ENCODE measurements at regions not wholly inside any gene's neighbourhood (a gene's known extent, or its start where the extent isn't known, plus 50 kb on each side); places are given as distances from the start of the nearest gene placed in this dataset.

GRCh38 chr12:31801872-31802271, 73.1 kb upstream of the AMN1 start:
- no peak overlapping the region for H3K27ac ChIP-seq (ENCODE audit: control insufficient read depth, insufficient read depth, low read length)
- no peak for DNase-seq (ENCODE audit: low read depth, low spot score)
- no peaks in the 10 kb centered on the region for H3K9me3 ChIP-seq (ENCODE audit: control insufficient read depth, low read depth, low read length)
- no peaks in the 10 kb centered on the region for H3K79me2 ChIP-seq (ENCODE audit: control insufficient read depth, insufficient read depth, low read length)
- H3K4me2 ChIP-seq (ENCODE audit: control insufficient read depth, extremely low read depth, insufficient read depth, low read depth, low read length) = no peak overlapping the region
- TF ChIP-seq CTCF (optimal IDR thresholded peaks at IDR 0.05 in 1 of 3, IDR thresholded peaks at IDR 0.05 in 1 of 3, conservative IDR thresholded peaks at IDR 0.05 in 1 of 3; ENCODE audit: extremely low read depth in 1 of 3, insufficient read depth in 2 of 3, low read length in 3 of 3) = no peak
- TF ChIP-seq EZH2 (IDR thresholded peaks at IDR 0.05; ENCODE audit: low read length) = no peak
- H3K27me3 ChIP-seq (ENCODE audit: control insufficient read depth, extremely low read depth, insufficient read depth, low read length) = no peaks in the 10 kb centered on the region
- no peaks in the 10 kb centered on the region for H4K20me1 ChIP-seq (ENCODE audit: control insufficient read depth, extremely low read depth, insufficient read depth, low read length)
- no peak overlapping the region for H3K9ac ChIP-seq (ENCODE audit: control insufficient read depth, extremely low read depth, insufficient read depth, low read length)
- H3K4me3 ChIP-seq (ENCODE audit: control insufficient read depth in 2 of 3, extremely low read depth in 1 of 3, insufficient read depth in 2 of 3, low read depth in 1 of 3, low read length in 3 of 3) = no peak overlapping the region
- dilution Hi-C loops (cut with MboI; ENCODE audit: extremely low pct_ligation_motif_present, low sequenced_read_pairs) = no loop called here
- FAIRE-seq = no peak
- no peak overlapping the region for H2AFZ ChIP-seq (ENCODE audit: control insufficient read depth, low read length)
- H3K36me3 ChIP-seq (ENCODE audit: control insufficient read depth in 2 of 2, extremely low read depth in 1 of 2, insufficient read depth in 2 of 2, low read length in 2 of 2) = no peaks in the 10 kb centered on the region
- H3K9me1 ChIP-seq (ENCODE audit: control insufficient read depth, extremely low read depth, insufficient read depth, low read length) = no peaks in the 10 kb centered on the region
- no peaks in the 10 kb centered on the region for H3K4me1 ChIP-seq (ENCODE audit: control insufficient read depth, extremely low read depth, insufficient read depth, low read length)

- H3K4me1 ChIP-seq (ENCODE audit: control insufficient read depth, extremely low read depth, insufficient read depth, low read length) = no peaks in the 10 kb centered on the region
- FAIRE-seq (no peak), DNase-seq (ENCODE audit: low read depth, low spot score) (no peak)
- H3K9me1 ChIP-seq (ENCODE audit: control insufficient read depth, extremely low read depth, insufficient read depth, low read length) = no peaks in the 10 kb centered on the region
- H4K20me1 ChIP-seq (ENCODE audit: control insufficient read depth, extremely low read depth, insufficient read depth, low read length) = no peaks in the 10 kb centered on the region
- no peak overlapping the region for H3K27ac ChIP-seq (ENCODE audit: control insufficient read depth, insufficient read depth, low read length)
- H3K27me3 ChIP-seq (ENCODE audit: control insufficient read depth, extremely low read depth, insufficient read depth, low read length) = no peaks in the 10 kb centered on the region
- no peak overlapping the region for H3K4me3 ChIP-seq (ENCODE audit: control insufficient read depth in 2 of 3, extremely low read depth in 1 of 3, insufficient read depth in 2 of 3, low read depth in 1 of 3, low read length in 3 of 3)
- H3K36me3 ChIP-seq (ENCODE audit: control insufficient read depth in 2 of 2, extremely low read depth in 1 of 2, insufficient read depth in 2 of 2, low read length in 2 of 2) = no peaks in the 10 kb centered on the region
- H3K9ac ChIP-seq (ENCODE audit: control insufficient read depth, extremely low read depth, insufficient read depth, low read length) = no peak overlapping the region
- no peaks in the 10 kb centered on the region for H3K79me2 ChIP-seq (ENCODE audit: control insufficient read depth, insufficient read depth, low read length)
- H2AFZ ChIP-seq (ENCODE audit: control insufficient read depth, low read length) = no peak overlapping the region
- TF ChIP-seq CTCF (optimal IDR thresholded peaks at IDR 0.05 in 1 of 3, IDR thresholded peaks at IDR 0.05 in 1 of 3, conservative IDR thresholded peaks at IDR 0.05 in 1 of 3; ENCODE audit: extremely low read depth in 1 of 3, insufficient read depth in 2 of 3, low read length in 3 of 3) (no peak), EZH2 (IDR thresholded peaks at IDR 0.05; ENCODE audit: low read length) (no peak)
- no peaks in the 10 kb centered on the region for H3K9me3 ChIP-seq (ENCODE audit: control insufficient read depth, low read depth, low read length)
- no peak overlapping the region for H3K4me2 ChIP-seq (ENCODE audit: control insufficient read depth, extremely low read depth, insufficient read depth, low read depth, low read length)
- dilution Hi-C loops (cut with MboI; ENCODE audit: extremely low pct_ligation_motif_present, low sequenced_read_pairs) = no loop called here
These were observed 68.5 kb upstream of the AMN1 start for GRCh38 chr12:31797230-31797872.

Data from keratinocyte (primary cell).